ENCODE measurements at regions not wholly inside any gene's neighbourhood (a gene's known extent, or its start where the extent isn't known, plus 50 kb on each side); places are given as distances from the start of the nearest gene placed in this dataset.

GRCh38 chr11:70826541-70827335, 425.6 kb downstream of the SHANK2 start:
- H3K36me3 ChIP-seq, result no peaks in the 10 kb centered on the region
- H3K4me1 ChIP-seq, result no peaks in the 10 kb centered on the region; the same call in 1 of the 2 replicates
- H3K27ac ChIP-seq, result no peak overlapping the region
- TF ChIP-seq Cebpa-rat (IDR thresholded peaks at IDR 0.05), result no peak
- H3K4me3 ChIP-seq, result no peak overlapping the region
- peaks cover 7% of the 10 kb centered on the region; the same call in 1 of the 2 replicates for H4K20me1 ChIP-seq
- no peak overlapping the region for H3K4me2 ChIP-seq
- H3K27me3 ChIP-seq, result peaks cover 50% of the 10 kb centered on the region
- H3K9me3 ChIP-seq, result no peaks in the 10 kb centered on the region
- no peak overlapping the region for H3K9ac ChIP-seq

- TF ChIP-seq Cebpa-rat (IDR thresholded peaks at IDR 0.05), result no peak
- peaks cover 7% of the 10 kb centered on the region; the same call in 1 of the 2 replicates for H4K20me1 ChIP-seq
- H3K9ac ChIP-seq, result no peak overlapping the region
- H3K27me3 ChIP-seq, result peaks cover 44% of the 10 kb centered on the region
- H3K27ac ChIP-seq, result no peak overlapping the region
- no peaks in the 10 kb centered on the region for H3K36me3 ChIP-seq
- H3K4me3 ChIP-seq, result no peak overlapping the region
- H3K4me1 ChIP-seq, result no peaks in the 10 kb centered on the region; the same call in 1 of the 2 replicates
- no peak overlapping the region for H3K4me2 ChIP-seq
- no peaks in the 10 kb centered on the region for H3K9me3 ChIP-seq
Observed at GRCh38 chr11:70828593-70829082, 423.7 kb downstream of the SHANK2 start.

DNA sequence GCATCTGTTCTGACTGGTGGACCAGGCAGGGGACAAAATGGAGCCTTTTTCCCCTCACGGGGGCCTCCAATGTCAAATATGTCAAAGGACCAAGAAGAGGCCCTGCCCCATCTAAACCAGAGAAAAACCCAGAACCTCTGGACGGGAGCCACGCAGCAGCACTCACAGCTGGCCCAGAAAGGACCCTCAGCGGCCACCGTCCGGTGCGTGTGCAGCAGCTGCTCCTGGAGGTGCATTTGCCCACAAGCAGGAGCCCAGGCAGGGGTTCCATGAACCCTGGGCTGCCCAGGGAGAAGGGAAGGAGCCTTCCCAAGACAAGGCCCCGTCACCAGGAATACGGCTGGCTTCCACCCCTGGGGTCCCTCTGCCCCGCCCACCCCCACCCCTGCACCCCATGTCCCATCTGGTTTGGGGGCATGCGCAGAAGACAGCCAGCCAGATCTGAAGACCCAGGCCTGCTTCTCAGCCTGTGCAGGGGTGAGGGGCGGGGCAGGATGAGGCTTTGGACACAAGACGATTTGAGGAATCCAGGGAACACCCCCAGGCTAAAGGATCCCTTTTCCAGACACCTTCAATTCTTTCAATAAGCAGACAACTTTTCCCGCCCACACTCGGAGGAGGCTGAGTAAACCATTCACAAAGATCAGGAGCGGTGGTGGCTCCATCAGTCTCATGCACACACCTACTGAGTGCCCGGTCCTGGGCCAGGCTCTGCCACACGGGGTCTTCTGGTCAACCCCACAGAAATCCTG, 423.1 kb downstream of the SHANK2 start:
- peaks cover 7% of the 10 kb centered on the region; the same call in 1 of the 2 replicates for H4K20me1 ChIP-seq
- peaks cover 37% of the 10 kb centered on the region for H3K27me3 ChIP-seq
- no peak overlapping the region for H3K9ac ChIP-seq
- no peak overlapping the region for H3K27ac ChIP-seq
- H3K4me2 ChIP-seq, result no peak overlapping the region
- no peaks in the 10 kb centered on the region; the same call in 1 of the 2 replicates for H3K4me1 ChIP-seq
- TF ChIP-seq Cebpa-rat (IDR thresholded peaks at IDR 0.05), result no peak
- H3K4me3 ChIP-seq, result no peak overlapping the region
- no peaks in the 10 kb centered on the region for H3K9me3 ChIP-seq
- H3K36me3 ChIP-seq, result no peaks in the 10 kb centered on the region

DNA sequence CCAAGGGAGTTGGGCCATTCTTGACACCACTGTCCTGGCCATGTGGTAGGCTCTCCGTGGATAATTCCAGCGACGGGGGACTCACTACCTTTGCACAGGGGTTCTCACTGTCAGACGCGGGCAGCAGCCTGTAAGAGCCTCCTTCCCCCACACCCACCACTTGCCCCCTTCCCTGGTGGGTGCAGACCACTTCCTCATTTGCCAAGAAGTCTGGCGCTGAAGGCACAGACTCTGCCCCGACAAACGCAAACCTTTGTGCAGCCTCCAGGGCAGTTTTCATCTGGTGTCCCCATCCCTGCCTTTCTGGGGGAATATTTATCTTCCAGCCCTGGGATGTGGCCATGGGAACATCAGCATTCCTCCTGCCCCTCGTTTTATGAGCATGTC, 422.5 kb downstream of the SHANK2 start:
- no peak overlapping the region; the same call in 1 of the 2 replicates for H3K4me2 ChIP-seq
- no peaks in the 10 kb centered on the region for H3K36me3 ChIP-seq
- no peak overlapping the region for H3K27ac ChIP-seq
- no peak overlapping the region for H3K4me3 ChIP-seq
- no peaks in the 10 kb centered on the region; the same call in 1 of the 2 replicates for H3K4me1 ChIP-seq
- no peaks in the 10 kb centered on the region for H3K9me3 ChIP-seq
- H3K27me3 ChIP-seq, result peaks cover 32% of the 10 kb centered on the region
- H4K20me1 ChIP-seq, result peaks cover 7% of the 10 kb centered on the region; the same call in 1 of the 2 replicates
- no peak for TF ChIP-seq Cebpa-rat (IDR thresholded peaks at IDR 0.05)
- H3K9ac ChIP-seq, result no peak overlapping the region

DNA sequence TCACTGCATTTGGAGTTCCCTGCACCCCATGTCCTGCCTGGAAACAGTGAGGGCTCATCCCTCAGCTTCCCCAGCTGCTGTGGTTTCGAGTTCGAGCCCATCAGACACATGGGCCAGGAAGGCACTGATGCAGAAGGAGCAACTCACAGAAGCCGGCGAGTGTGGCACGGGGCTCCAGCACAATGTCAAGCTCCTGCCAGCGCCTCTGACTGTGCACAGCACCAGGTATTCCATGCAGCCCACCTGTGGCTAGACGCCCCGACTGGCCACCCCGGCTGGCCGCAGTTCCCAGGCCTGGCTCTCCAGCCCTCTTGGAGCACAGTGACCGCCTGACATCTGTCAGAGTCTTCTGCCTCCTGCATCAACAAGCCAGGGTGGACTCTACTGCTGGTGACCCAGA, 419.4 kb downstream of the SHANK2 start:
- no peaks in the 10 kb centered on the region for H4K20me1 ChIP-seq
- H3K4me2 ChIP-seq, result no peak overlapping the region
- no peak overlapping the region for H3K4me3 ChIP-seq
- H3K27me3 ChIP-seq, result peaks cover under 1% of the 10 kb centered on the region
- TF ChIP-seq Cebpa-rat (IDR thresholded peaks at IDR 0.05), result no peak
- no peaks in the 10 kb centered on the region for H3K36me3 ChIP-seq
- H3K9ac ChIP-seq, result no peak overlapping the region
- no peaks in the 10 kb centered on the region; the same call in 1 of the 2 replicates for H3K4me1 ChIP-seq
- peaks cover 3% of the 10 kb centered on the region for H3K9me3 ChIP-seq
- H3K27ac ChIP-seq, result no peak overlapping the region

DNA sequence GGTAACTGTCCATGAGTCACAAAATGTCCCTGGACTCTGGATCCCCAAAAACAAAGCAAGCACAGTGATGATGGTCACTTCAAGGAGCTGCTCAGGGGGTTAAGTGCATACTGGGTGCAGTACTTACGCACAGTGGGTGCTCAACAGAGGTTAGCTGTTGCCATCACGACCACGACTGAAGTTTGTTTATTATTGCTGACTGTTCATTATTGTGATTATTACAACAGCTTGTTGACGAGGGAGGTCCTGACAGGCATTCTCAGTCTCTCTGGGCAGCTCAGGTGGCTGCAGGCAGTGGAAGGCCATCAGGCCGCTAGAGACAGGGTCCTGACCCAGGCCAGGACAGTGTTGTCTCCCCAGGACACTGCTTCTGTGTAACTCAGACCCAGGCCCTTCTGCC, 418.8 kb downstream of the SHANK2 start:
- no peaks in the 10 kb centered on the region for H3K27me3 ChIP-seq
- H3K4me3 ChIP-seq, result no peak overlapping the region
- H3K9me3 ChIP-seq, result peaks cover 8% of the 10 kb centered on the region
- H3K36me3 ChIP-seq, result no peaks in the 10 kb centered on the region
- no peak overlapping the region for H3K4me2 ChIP-seq
- H3K4me1 ChIP-seq, result no peaks in the 10 kb centered on the region; the same call in 1 of the 2 replicates
- TF ChIP-seq Cebpa-rat (IDR thresholded peaks at IDR 0.05), result no peak
- H4K20me1 ChIP-seq, result no peaks in the 10 kb centered on the region
- no peak overlapping the region for H3K27ac ChIP-seq
- no peak overlapping the region for H3K9ac ChIP-seq

GRCh38 chr11:70834277-70834940, 418.0 kb downstream of the SHANK2 start:
- TF ChIP-seq Cebpa-rat (IDR thresholded peaks at IDR 0.05), result no peak
- H3K4me1 ChIP-seq, result no peaks in the 10 kb centered on the region; the same call in 1 of the 2 replicates
- H3K27ac ChIP-seq, result no peak overlapping the region

DNA sequence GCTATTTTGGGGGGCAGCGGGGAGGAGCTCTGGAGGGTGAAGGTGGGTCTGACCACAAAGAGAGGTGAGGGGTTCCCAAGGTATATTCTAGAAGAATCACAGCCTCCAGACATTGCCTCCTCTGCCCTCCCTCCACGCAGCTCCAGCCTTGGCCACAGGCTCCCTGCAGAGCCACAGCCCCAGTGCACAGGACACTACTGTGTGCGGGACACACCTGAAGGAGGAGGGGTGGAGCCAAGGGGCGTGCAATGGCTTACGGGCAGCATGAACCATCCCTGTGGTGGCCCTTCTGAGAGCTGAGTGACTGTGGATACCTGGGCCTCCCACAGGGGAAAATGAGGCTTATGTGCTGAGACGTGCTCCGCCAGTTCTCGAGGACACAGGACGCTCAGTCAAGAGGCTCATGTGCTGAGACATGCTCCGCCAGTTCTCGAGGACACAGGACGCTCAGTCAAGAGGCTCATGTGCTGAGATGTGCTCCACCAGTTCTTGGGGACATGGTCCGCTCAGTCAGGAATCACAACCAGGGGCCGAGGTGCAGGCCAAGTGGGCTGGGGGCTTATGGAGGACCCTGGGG, 417.3 kb downstream of the SHANK2 start:
- Histone ChIP-seq H3K36me3 (no peaks in the 10 kb centered on the region), H3K4me2 (no peak overlapping the region)

More at GRCh38 chr11:70834277-70834940, 418.0 kb downstream of the SHANK2 start:
- H4K20me1 ChIP-seq, result no peaks in the 10 kb centered on the region
- peaks cover 12% of the 10 kb centered on the region for H3K9me3 ChIP-seq
- H3K4me3 ChIP-seq, result no peak overlapping the region
- H3K9ac ChIP-seq, result no peak overlapping the region
- no peaks in the 10 kb centered on the region for H3K27me3 ChIP-seq
- H3K4me2 ChIP-seq, result no peak overlapping the region
- H3K36me3 ChIP-seq, result no peaks in the 10 kb centered on the region

GRCh38 chr11:70836071-70836470, 416.3 kb downstream of the SHANK2 start:
- Histone ChIP-seq H3K9ac (no peak overlapping the region), H4K20me1 (no peaks in the 10 kb centered on the region), H3K9me3 (peaks cover 12% of the 10 kb centered on the region), H3K27me3 (no peaks in the 10 kb centered on the region), H3K36me3 (no peaks in the 10 kb centered on the region), H3K4me3 (no peak overlapping the region), H3K27ac (no peak overlapping the region), H3K4me1 (no peaks in the 10 kb centered on the region), H3K4me2 (no peak overlapping the region)
- no peak for TF ChIP-seq Cebpa-rat (IDR thresholded peaks at IDR 0.05)

More for the DNA sequence above, 417.3 kb downstream of the SHANK2 start:
- Histone ChIP-seq H3K27ac (no peak overlapping the region), H3K9ac (no peak overlapping the region), H3K4me1 (no peaks in the 10 kb centered on the region; the same call in 1 of the 2 replicates), H3K9me3 (peaks cover 12% of the 10 kb centered on the region), H3K27me3 (no peaks in the 10 kb centered on the region), H4K20me1 (no peaks in the 10 kb centered on the region), H3K4me3 (no peak overlapping the region)
- no peak for TF ChIP-seq Cebpa-rat (IDR thresholded peaks at IDR 0.05)

Data from BLaER1 (cell line).